ENCODE measurements at regions not wholly inside any gene's neighbourhood (a gene's known extent, or its start where the extent isn't known, plus 50 kb on each side); places are given as distances from the start of the nearest gene placed in this dataset.

DNA sequence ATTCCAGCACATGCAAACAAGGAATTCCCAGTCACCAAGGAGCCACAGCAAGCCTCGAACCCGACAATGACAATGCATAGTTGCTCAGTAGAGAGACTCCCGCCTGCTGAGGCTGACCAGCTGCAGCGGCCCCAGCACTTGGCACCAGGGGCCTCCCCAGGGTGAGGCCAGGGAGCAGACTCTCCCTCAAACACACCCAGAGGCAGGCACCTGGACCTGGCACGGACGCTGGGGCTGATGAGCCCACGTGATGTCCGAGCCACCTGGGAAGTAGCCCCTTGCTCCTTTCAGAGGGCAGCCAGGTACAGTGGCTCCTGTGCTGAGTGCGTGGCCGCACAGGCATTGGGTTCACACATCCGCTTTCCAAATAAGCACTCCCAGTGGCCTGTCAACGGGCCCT lies 315.9 kb upstream of the TGFBR2 start:
- DNase-seq (ENCODE audit: low read depth in 2 of 3, low spot score in 2 of 3) = no peak

GRCh38 chr3:30292192-30292893 lies 314.1 kb upstream of the TGFBR2 start:
- DNase-seq (ENCODE audit: low read depth in 2 of 3, low spot score in 2 of 3) = no peak

GRCh38 chr3:30293621-30294240 lies 312.7 kb upstream of the TGFBR2 start:
- DNase-seq (ENCODE audit: low read depth in 2 of 3, low spot score in 2 of 3) = no peak

DNA sequence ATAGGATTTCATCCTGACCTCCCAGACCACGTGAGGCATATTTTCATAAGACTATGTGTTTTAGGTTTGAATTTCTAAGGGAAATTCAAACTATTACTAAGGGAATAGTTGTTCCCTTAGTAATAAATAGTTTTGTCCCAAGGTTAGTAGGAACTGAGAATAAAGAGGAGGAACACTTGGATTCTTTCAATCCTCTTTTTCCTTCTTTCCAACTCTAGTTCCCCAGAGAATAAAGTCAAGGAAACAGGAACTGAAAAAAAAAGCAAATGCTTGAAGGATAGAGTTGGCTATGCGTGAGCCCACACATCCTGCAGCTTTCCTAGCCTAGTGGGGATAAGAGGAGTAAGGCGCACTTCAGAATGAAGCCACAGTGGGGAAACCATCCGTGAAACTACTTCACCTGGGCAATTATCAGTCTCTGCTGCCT lies 312.1 kb upstream of the TGFBR2 start:
- DNase-seq (ENCODE audit: low read depth in 2 of 3, low spot score in 2 of 3) = no peak

GRCh38 chr3:30297112-30297511 lies 309.3 kb upstream of the TGFBR2 start:
- no peak for DNase-seq (ENCODE audit: low read depth in 2 of 3, low spot score in 2 of 3)

DNA sequence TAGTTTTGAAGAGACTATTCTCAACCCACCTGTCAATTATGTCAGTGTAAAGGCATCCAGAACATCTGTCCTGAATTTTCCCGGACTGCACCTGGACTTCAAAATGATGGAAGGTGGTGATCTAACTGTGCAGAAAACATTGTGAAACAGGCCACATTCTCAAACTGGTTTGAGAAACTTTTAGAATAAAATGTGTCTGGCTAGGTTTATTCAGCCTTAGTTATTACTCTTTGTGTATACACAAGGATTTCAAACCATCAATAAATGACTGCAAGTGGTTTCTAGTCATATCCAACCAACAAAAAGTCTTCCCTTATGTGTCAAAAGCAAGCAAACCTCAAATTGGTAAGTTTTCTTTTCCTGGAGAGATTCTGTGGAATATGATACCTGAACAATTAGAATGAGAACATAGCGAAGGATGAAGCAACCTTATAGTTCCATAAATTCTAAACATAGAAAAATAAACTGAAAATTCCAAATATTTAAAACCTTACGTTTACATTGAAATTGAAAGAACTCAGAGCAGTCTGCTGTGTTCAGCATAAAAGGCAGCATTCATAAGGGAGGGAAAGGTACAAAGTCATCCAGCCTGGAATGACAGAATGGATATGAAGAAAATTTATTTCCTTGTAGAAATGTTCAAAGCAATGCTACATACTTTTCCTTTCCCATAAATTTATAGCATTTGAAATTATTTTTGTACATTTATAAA lies 306.6 kb upstream of the TGFBR2 start:
- DNase-seq (ENCODE audit: low read depth in 2 of 3, low spot score in 2 of 3) = no peak

- no peak for DNase-seq (ENCODE audit: low read depth in 2 of 3, low spot score in 2 of 3)
These were observed 305.6 kb upstream of the TGFBR2 start for GRCh38 chr3:30300809-30301208.

- peak in 1 of 3 donors; percentile 15 for DNase-seq (ENCODE audit: low read depth in 2 of 3, low spot score in 2 of 3)
These were observed 304.4 kb upstream of the TGFBR2 start for GRCh38 chr3:30302027-30302426.

DNA sequence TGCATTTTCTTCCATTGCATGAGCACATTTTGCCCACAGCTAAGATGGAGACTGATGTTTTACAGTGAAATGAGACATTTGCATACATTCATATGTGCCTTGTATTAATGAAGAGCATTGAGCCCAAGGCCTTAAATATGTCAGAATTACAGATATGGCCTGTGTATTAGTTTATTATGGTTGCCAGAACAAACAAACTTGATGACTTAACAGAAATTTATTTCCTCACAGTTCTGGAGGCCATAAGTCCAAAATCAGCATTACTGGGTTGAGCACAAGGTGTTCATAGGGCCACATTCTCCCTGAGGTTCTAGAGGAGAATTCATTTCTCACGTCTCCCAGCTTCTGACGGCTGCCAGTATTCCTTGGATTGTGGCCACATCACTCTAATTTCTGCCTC lies 302.6 kb upstream of the TGFBR2 start:
- no peak for DNase-seq (ENCODE audit: low read depth in 2 of 3, low spot score in 2 of 3)

DNA sequence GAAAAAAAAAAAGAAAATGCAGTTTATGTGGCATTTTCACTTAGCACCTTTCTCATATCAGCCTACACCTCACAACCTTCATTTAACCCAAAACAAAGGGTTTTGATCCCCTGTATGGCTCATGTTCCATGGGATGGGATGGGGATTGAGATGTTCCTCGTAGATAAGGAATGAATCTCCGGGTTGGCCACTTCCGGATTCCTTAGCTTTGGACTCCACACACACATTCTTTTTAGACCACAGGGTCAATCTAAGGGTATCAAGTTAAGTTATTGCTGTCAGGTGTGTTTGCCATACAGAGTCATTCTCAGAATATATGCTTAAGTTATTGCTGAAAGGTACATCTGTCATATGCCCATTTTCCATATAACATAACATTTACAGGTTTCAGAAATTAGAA lies 301.4 kb upstream of the TGFBR2 start:
- DNase-seq (ENCODE audit: low read depth in 2 of 3, low spot score in 2 of 3) = no peak

- DNase-seq (ENCODE audit: low read depth in 2 of 3, low spot score in 2 of 3) = no peak
These were observed 299.5 kb upstream of the TGFBR2 start for GRCh38 chr3:30306896-30307295.

DNA sequence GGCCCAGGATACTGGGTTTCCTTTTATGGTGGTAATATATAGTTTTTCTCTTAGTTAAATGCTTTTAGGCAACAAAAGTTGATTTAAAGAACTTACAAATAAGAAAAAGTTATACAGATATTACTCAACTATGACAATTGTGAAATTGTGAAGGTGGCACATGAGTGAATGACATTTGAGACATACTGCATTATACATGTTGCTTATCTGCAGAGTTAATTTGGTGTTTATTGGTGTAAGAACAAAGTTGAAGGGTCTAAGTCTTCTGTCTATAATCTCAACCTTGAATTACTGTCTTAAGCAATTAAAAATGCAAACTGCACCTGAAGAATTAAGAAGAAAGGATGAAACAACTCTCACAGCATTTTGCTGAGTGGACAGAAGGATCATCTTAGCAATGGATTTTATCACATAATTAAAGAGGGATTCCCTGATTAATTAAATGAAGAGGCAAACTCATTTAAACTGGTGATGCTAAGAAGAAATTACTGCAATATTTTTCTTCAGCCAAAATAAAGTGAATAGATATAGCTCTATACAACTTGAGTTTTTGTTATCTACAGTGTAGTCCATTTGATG lies 298.9 kb upstream of the TGFBR2 start:
- no peak for DNase-seq (ENCODE audit: low read depth in 2 of 3, low spot score in 2 of 3)

GRCh38 chr3:30308131-30308530 lies 298.3 kb upstream of the TGFBR2 start:
- DNase-seq (ENCODE audit: low read depth in 2 of 3, low spot score in 2 of 3) = no peak

GRCh38 chr3:30309961-30310954 lies 296.1 kb upstream of the TGFBR2 start:
- no peak for DNase-seq (ENCODE audit: low read depth in 2 of 3, low spot score in 2 of 3)

DNA sequence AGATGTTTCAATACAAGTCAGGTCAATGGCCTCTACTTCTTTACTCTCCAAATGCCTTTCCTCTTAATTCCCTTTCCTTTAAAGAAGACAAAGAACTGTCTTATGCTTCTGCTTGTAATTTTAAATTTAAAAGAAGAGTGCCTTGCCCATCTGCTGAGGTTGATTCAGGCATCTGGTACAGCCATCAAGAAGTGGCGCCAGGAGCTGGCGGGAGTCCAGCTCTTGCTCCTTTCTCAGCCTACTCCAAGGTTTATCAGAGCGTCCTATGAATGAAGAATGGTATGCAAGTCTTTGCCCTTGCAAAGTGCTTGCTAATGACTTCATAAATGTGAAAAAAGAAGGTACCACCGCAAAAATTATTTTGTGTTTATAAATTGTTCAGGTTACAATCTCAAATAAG lies 294.6 kb upstream of the TGFBR2 start:
- DNase-seq (ENCODE audit: low read depth in 2 of 3, low spot score in 2 of 3) = no peak

- no peak for DNase-seq (ENCODE audit: low read depth in 2 of 3, low spot score in 2 of 3)
These were observed 292.6 kb upstream of the TGFBR2 start for GRCh38 chr3:30313840-30314239.

GRCh38 chr3:30314757-30315325 lies 291.6 kb upstream of the TGFBR2 start:
- DNase-seq (ENCODE audit: low read depth in 2 of 3, low spot score in 2 of 3) = peak in 1 of 3 donors; percentile 44

DNA sequence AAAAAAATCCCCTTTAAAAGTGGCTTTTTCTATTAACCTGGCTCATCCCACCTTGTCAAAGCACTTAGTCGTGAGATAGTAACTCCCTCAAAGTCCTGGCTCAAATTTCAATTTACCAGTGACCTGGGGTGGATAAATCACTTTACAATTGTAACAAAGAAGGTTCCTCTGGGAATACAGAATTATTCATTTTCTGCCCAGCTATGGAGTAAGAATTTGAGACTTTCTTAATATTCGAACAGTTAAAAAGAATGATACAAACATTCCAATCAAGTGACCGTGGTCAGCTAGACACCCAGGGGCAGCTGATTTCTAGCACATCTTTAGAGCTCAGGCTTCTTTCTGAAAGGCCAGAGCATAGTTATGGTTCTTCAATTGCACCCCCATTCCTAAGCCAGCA lies 291.0 kb upstream of the TGFBR2 start:
- DNase-seq (ENCODE audit: low read depth in 2 of 3, low spot score in 2 of 3) = no peak

DNA sequence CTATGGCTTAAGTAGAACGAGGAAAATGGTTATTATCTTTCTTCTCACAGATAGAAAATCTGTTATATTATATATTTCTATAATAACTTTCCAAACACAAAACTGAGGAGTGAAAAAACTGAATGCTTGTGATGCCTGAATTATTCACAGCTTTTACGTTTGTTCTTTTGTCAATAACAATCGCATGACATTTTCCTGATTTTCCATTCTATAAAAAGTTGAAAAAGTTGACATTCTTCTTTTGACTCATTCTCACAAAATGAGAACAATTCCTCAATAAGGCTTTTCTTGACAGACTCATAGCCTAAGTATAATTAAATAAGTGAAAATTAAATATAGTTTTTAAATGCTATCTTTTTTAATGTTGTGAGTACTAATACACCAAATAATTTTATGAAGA lies 288.8 kb upstream of the TGFBR2 start:
- no peak for DNase-seq (ENCODE audit: low read depth in 2 of 3, low spot score in 2 of 3)

DNA sequence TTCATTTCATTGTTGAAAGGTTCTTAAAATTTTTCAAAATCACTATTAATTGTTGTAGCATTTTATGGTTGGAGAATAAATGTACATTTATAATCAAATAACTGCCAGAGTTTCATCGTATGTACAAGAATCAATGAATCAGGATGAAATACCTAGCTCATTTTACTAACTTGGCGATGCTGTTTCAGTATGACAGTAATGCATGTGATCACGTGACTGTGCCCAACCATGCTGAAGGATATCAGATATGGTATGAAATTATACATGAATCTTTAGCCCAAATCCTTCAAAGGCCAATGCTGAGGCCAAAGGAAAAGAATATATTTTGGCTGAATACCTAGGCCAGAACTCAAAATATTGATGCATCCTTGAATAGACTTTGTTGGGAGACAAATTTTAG lies 288.3 kb upstream of the TGFBR2 start:
- DNase-seq (ENCODE audit: low read depth in 2 of 3, low spot score in 2 of 3) = no peak

All from hematopoietic multipotent progenitor cell (in vitro differentiated cells).